GM23338 (cell line): ENCODE measurements at regions not wholly inside any gene's neighbourhood (a gene's known extent, or its start where the extent isn't known, plus 50 kb on each side); places are given as distances from the start of the nearest gene placed in this dataset.

ENCODE experiments used
- ATAC-seq: fragments of 200-7000 bp; cut with Tn5 transposase; 3 replicates; pipeline ENCODE4 v1.9.1; 2020
- DNase-seq: peaks from one replicate; pipeline ENCODE4 v3.0.0-alpha.2; 2015; ENCODE audit warnings: low spot score
- H2AFZ ChIP-seq: fragments of 200-600 bp; sonication (generic); 2 replicates; pipeline ENCODE4 v1.8.0; 2016; ENCODE audit warnings: antibody characterized with exemption, mild to moderate bottlenecking, moderate library complexity
- H3F3A ChIP-seq: fragments of 200-600 bp; sonication (generic); replicated peaks from 2 replicates; pipeline ENCODE4 v1.8.0; 2017; ENCODE audit warnings: antibody characterized with exemption, mixed run types, low read depth
- H3K27ac ChIP-seq: fragments of 200-600 bp; sonication (generic); 2 replicates; pipeline ENCODE4 v1.6.1; 2016; ENCODE audit warnings: low read depth
- H3K27me3 ChIP-seq: fragments of 200-600 bp; sonication (generic); 2 replicates; pipeline ENCODE4 v1.8.0; 2016; ENCODE audit warnings: mild to moderate bottlenecking, mixed run types, moderate library complexity; ENCODE audit not compliant: insufficient read depth
- H3K36me3 ChIP-seq: fragments of 200-600 bp; sonication (generic); 2 replicates; pipeline ENCODE4 v1.8.0; 2016; ENCODE audit warnings: mild to moderate bottlenecking; ENCODE audit not compliant: insufficient read depth
- H3K4me1 ChIP-seq: fragments of 200-600 bp; sonication (generic); 2 replicates; pipeline ENCODE4 v1.8.0; 2016; ENCODE audit warnings: mild to moderate bottlenecking, moderate library complexity; ENCODE audit not compliant: insufficient read depth
- H3K4me2 ChIP-seq: fragments of 200-600 bp; sonication (generic); 2 replicates; pipeline ENCODE4 v1.7.1; 2017; ENCODE audit warnings: mixed run types
- H3K4me3 ChIP-seq: fragments of 200-600 bp; sonication (generic); 2 replicates; pipeline ENCODE4 v1.6.1; 2016; ENCODE audit warnings: mixed run types
- H3K79me2 ChIP-seq: fragments of 200-600 bp; sonication (generic); replicated peaks from 2 replicates; pipeline ENCODE4 v1.8.0; 2017; ENCODE audit warnings: mild to moderate bottlenecking; ENCODE audit not compliant: insufficient read depth
- H3K9me2 ChIP-seq: fragments of 200-600 bp; sonication (generic); 2 replicates; pipeline ENCODE4 v1.8.0; 2017; ENCODE audit not compliant: insufficient read depth
- H4K20me1 ChIP-seq: fragments of 200-600 bp; sonication (generic); replicated peaks from 2 replicates; pipeline ENCODE4 v1.8.0; 2017; ENCODE audit warnings: mild to moderate bottlenecking; ENCODE audit not compliant: insufficient read depth
- H3K27ac Mint-ChIP-seq: 2 replicates; pipeline ENCODE4 v1.8.0; 2020; ENCODE audit warnings: inconsistent platforms, mild to moderate bottlenecking, moderate library complexity, mixed read lengths
- H3K27me3 Mint-ChIP-seq: 3 replicates; pipeline ENCODE4 v1.8.0; 2022; ENCODE audit warnings: low read depth, mild to moderate bottlenecking, moderate library complexity, mixed read lengths, inconsistent platforms; ENCODE audit not compliant: insufficient read depth, poor library complexity
- H3K36me3 Mint-ChIP-seq: 3 replicates; pipeline ENCODE4 v1.8.0; 2021; ENCODE audit warnings: low read depth, mild to moderate bottlenecking, inconsistent platforms, moderate library complexity, mixed read lengths
- H3K4me1 Mint-ChIP-seq: 3 replicates; pipeline ENCODE4 v1.8.0; 2020; ENCODE audit warnings: mild to moderate bottlenecking, inconsistent platforms, mixed read lengths
- H3K4me3 Mint-ChIP-seq: 3 replicates; pipeline ENCODE4 v1.8.0; 2021; ENCODE audit warnings: moderate library complexity, mild to moderate bottlenecking, inconsistent platforms, mixed read lengths
- H3K9me3 Mint-ChIP-seq: 3 replicates; pipeline ENCODE4 v1.8.0; 2020; ENCODE audit warnings: moderate library complexity, mild to moderate bottlenecking, inconsistent platforms, mixed read lengths
- CREB1 ChIP-seq: fragments of 250-450 bp; sonication (Bioruptor Pico); IDR thresholded peaks from 2 replicates; pipeline ENCODE4 v1.5.0; 2020; ENCODE audit warnings: low read depth, mild to moderate bottlenecking, moderate library complexity
- EZH2 ChIP-seq: fragments of 200-600 bp; sonication (generic); IDR thresholded peaks from one replicate; pipeline ENCODE4 v1.8.0; 2017; ENCODE audit warnings: antibody characterized with exemption, mild to moderate bottlenecking, low read depth; ENCODE audit not compliant: unreplicated experiment
- EZH2phosphoT487 ChIP-seq: fragments of 200-600 bp; sonication (generic); IDR thresholded peaks from one replicate; pipeline ENCODE4 v1.8.1; 2018; ENCODE audit warnings: antibody characterized with exemption; ENCODE audit not compliant: unreplicated experiment
- JUNB ChIP-seq: IDR thresholded peaks from one replicate; pipeline ENCODE4 v1.6.1; 2016; ENCODE audit warnings: antibody characterized with exemption; ENCODE audit not compliant: unreplicated experiment
- NANOG ChIP-seq: IDR thresholded peaks from 2 replicates; pipeline ENCODE4 v1.6.1; 2016; ENCODE audit warnings: antibody characterized with exemption, borderline replicate concordance
- POLR2AphosphoS5 ChIP-seq: IDR thresholded peaks from 2 replicates; pipeline ENCODE4 v1.6.1; 2016; ENCODE audit warnings: antibody characterized with exemption, low read depth
- STAT1 ChIP-seq: IDR thresholded peaks from one replicate; pipeline ENCODE4 v1.6.1; 2016; ENCODE audit warnings: antibody characterized with exemption; ENCODE audit not compliant: unreplicated experiment
- ZNF114 ChIP-seq: fragments of 250-450 bp; sonication (Bioruptor Pico); IDR thresholded peaks from 2 replicates; pipeline ENCODE4 v1.5.0; 2020; ENCODE audit warnings: mild to moderate bottlenecking, moderate library complexity
- ZNF331 ChIP-seq: fragments of 250-450 bp; sonication (Bioruptor Pico); IDR thresholded peaks from 2 replicates; pipeline ENCODE4 v1.5.0; 2020; ENCODE audit warnings: low read depth, mild to moderate bottlenecking, moderate library complexity
- TF ChIP-seq, protein P1 (sequence below): IDR thresholded peaks from one replicate; pipeline ENCODE4 v1.6.1; 2018; ENCODE audit warnings: antibody characterized with exemption; ENCODE audit not compliant: unreplicated experiment
- TF ChIP-seq, protein P2 (sequence below): fragments of 250-450 bp; sonication (Bioruptor Pico); IDR thresholded peaks from 2 replicates; pipeline ENCODE4 v1.5.0; 2020; ENCODE audit warnings: mild to moderate bottlenecking, moderate library complexity
- TF ChIP-seq, protein P3 (sequence below), 2 experiments: fragments of 200-600 bp in 1 of 2; sonication (generic) in 1 of 2; conservative IDR thresholded peaks; 2 replicates each; pipeline versions ENCODE4 v1.5.1 to v1.6.1; 2016 to 2017; ENCODE audit warnings: antibody characterized with exemption in 2 of 2, low read depth in 2 of 2, mild to moderate bottlenecking in 2 of 2, moderate library complexity in 1 of 2

DNA sequence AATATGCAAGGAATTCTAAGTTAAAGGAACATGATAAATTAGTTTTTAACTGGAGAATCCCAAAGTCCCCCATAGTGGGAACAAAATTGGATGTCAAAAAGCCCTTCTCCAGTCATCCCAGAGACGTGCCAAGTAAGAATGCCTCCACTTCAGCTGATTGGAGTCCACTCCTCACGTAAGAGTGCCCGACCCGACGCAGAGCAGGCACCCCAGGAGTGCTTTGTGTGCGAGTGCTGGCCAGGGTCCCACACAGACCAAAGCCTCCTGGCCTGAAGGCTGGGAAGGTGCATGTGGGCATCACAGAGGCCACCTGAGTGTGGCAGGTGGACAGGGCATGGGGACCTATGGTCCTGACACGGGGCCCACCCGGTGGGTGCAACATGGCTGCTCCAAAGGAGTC is 183.5 kb downstream of the GLI2 start (continued):
- TF ChIP-seq CREB1 (CRISPR knock-in tag) (no peak), POLR2AphosphoS5 (no peak), EZH2 (no peak), NANOG (no peak), ZNF331 (CRISPR knock-in tag) (no peak)
- TF ChIP-seq, protein P1, sequence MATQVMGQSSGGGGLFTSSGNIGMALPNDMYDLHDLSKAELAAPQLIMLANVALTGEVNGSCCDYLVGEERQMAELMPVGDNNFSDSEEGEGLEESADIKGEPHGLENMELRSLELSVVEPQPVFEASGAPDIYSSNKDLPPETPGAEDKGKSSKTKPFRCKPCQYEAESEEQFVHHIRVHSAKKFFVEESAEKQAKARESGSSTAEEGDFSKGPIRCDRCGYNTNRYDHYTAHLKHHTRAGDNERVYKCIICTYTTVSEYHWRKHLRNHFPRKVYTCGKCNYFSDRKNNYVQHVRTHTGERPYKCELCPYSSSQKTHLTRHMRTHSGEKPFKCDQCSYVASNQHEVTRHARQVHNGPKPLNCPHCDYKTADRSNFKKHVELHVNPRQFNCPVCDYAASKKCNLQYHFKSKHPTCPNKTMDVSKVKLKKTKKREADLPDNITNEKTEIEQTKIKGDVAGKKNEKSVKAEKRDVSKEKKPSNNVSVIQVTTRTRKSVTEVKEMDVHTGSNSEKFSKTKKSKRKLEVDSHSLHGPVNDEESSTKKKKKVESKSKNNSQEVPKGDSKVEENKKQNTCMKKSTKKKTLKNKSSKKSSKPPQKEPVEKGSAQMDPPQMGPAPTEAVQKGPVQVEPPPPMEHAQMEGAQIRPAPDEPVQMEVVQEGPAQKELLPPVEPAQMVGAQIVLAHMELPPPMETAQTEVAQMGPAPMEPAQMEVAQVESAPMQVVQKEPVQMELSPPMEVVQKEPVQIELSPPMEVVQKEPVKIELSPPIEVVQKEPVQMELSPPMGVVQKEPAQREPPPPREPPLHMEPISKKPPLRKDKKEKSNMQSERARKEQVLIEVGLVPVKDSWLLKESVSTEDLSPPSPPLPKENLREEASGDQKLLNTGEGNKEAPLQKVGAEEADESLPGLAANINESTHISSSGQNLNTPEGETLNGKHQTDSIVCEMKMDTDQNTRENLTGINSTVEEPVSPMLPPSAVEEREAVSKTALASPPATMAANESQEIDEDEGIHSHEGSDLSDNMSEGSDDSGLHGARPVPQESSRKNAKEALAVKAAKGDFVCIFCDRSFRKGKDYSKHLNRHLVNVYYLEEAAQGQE, result no peak

DNA sequence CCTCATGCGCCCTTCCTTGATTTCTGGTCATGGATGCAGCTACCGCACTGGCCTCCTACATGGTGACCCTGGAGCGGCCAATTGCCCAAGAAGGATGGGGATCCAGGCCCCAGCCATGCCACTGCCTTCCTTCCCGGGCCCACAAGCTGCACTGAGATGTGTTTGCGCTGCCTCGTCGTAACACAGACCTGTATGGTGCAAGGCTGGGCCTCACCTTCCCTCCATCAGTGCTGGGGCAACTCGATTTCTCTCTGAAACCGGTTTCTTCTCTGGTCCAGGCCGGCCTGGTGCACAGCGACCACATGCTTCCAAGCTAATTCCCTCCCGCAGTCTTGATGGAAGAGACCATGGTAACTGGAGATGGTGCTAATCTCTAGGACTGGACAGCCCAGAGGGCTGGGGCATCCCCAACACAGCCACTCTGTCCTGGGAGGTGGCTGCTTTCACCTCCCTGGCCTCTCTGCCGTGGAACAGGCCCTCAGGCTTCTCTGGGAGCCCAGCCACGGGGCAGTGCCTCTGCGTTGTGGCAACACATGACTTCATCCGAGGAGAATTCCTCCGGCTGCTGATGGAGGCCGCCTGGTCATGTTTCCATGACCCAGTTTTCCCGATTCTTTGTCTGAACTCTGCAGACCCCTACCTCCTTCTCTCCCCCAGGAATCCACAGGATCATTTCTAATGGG is 184.2 kb downstream of the GLI2 start:
- Mint-ChIP-seq H3K4me1 (peaks cover 14% of the 10 kb centered on the region), H3K9me3 (no peaks in the 10 kb centered on the region), H3K4me3 (no peak overlapping the region), H3K27me3 (peaks cover 5% of the 10 kb centered on the region), H3K36me3 (no peaks in the 10 kb centered on the region), H3K27ac (peak overlapping the region; percentile 89)
- Histone ChIP-seq H3K4me3 (no peak overlapping the region), H3K27ac (no peak overlapping the region), H3K36me3 (no peaks in the 10 kb centered on the region), H4K20me1 (peaks cover 17% of the 10 kb centered on the region; the same call in 1 of the 2 replicates), H2AFZ (no peak overlapping the region), H3K4me1 (no peaks in the 10 kb centered on the region), H3K4me2 (no peak overlapping the region), H3K9me2 (no peaks in the 10 kb centered on the region), H3F3A (peaks cover 3% of the 10 kb centered on the region; the same call in 1 of the 2 replicates), H3K27me3 (no peaks in the 10 kb centered on the region), H3K79me2 (peaks cover 16% of the 10 kb centered on the region)
- DNase-seq, result no peak
- no peak for ATAC-seq
- TF ChIP-seq, protein P2, sequence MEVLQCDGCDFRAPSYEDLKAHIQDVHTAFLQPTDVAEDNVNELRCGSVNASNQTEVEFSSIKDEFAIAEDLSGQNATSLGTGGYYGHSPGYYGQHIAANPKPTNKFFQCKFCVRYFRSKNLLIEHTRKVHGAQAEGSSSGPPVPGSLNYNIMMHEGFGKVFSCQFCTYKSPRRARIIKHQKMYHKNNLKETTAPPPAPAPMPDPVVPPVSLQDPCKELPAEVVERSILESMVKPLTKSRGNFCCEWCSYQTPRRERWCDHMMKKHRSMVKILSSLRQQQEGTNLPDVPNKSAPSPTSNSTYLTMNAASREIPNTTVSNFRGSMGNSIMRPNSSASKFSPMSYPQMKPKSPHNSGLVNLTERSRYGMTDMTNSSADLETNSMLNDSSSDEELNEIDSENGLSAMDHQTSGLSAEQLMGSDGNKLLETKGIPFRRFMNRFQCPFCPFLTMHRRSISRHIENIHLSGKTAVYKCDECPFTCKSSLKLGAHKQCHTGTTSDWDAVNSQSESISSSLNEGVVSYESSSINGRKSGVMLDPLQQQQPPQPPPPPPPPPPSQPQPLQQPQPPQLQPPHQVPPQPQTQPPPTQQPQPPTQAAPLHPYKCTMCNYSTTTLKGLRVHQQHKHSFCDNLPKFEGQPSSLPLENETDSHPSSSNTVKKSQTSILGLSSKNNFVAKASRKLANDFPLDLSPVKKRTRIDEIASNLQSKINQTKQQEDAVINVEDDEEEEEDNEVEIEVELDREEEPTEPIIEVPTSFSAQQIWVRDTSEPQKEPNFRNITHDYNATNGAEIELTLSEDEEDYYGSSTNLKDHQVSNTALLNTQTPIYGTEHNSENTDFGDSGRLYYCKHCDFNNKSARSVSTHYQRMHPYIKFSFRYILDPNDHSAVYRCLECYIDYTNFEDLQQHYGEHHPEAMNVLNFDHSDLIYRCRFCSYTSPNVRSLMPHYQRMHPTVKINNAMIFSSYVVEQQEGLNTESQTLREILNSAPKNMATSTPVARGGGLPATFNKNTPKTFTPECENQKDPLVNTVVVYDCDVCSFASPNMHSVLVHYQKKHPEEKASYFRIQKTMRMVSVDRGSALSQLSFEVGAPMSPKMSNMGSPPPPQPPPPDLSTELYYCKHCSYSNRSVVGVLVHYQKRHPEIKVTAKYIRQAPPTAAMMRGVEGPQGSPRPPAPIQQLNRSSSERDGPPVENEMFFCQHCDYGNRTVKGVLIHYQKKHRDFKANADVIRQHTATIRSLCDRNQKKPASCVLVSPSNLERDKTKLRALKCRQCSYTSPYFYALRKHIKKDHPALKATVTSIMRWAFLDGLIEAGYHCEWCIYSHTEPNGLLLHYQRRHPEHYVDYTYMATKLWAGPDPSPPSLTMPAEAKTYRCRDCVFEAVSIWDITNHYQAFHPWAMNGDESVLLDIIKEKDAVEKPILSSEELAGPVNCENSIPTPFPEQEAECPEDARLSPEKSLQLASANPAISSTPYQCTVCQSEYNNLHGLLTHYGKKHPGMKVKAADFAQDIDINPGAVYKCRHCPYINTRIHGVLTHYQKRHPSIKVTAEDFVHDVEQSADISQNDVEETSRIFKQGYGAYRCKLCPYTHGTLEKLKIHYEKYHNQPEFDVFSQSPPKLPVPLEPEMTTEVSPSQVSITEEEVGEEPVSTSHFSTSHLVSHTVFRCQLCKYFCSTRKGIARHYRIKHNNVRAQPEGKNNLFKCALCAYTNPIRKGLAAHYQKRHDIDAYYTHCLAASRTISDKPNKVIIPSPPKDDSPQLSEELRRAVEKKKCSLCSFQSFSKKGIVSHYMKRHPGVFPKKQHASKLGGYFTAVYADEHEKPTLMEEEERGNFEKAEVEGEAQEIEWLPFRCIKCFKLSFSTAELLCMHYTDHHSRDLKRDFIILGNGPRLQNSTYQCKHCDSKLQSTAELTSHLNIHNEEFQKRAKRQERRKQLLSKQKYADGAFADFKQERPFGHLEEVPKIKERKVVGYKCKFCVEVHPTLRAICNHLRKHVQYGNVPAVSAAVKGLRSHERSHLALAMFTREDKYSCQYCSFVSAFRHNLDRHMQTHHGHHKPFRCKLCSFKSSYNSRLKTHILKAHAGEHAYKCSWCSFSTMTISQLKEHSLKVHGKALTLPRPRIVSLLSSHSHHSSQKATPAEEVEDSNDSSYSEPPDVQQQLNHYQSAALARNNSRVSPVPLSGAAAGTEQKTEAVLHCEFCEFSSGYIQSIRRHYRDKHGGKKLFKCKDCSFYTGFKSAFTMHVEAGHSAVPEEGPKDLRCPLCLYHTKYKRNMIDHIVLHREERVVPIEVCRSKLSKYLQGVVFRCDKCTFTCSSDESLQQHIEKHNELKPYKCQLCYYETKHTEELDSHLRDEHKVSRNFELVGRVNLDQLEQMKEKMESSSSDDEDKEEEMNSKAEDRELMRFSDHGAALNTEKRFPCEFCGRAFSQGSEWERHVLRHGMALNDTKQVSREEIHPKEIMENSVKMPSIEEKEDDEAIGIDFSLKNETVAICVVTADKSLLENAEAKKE, result no peak
- no peak for TF ChIP-seq STAT1
- TF ChIP-seq POLR2AphosphoS5, result no peak
- TF ChIP-seq ZNF331 (CRISPR knock-in tag), result no peak
- TF ChIP-seq, protein P3, sequence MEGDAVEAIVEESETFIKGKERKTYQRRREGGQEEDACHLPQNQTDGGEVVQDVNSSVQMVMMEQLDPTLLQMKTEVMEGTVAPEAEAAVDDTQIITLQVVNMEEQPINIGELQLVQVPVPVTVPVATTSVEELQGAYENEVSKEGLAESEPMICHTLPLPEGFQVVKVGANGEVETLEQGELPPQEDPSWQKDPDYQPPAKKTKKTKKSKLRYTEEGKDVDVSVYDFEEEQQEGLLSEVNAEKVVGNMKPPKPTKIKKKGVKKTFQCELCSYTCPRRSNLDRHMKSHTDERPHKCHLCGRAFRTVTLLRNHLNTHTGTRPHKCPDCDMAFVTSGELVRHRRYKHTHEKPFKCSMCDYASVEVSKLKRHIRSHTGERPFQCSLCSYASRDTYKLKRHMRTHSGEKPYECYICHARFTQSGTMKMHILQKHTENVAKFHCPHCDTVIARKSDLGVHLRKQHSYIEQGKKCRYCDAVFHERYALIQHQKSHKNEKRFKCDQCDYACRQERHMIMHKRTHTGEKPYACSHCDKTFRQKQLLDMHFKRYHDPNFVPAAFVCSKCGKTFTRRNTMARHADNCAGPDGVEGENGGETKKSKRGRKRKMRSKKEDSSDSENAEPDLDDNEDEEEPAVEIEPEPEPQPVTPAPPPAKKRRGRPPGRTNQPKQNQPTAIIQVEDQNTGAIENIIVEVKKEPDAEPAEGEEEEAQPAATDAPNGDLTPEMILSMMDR (conservative IDR thresholded peaks at IDR 0.05; ENCODE audit: low read depth in 2 of 2), result no peak
- TF ChIP-seq NANOG, result no peak
- no peak for TF ChIP-seq JUNB
- TF ChIP-seq EZH2phosphoT487, result no peak
- no peak for TF ChIP-seq CREB1 (CRISPR knock-in tag)
- no peak for TF ChIP-seq ZNF114 (CRISPR knock-in tag)
- no peak for TF ChIP-seq EZH2
